CD14-positive monocyte (primary cell): ENCODE measurements at regions not wholly inside any gene's neighbourhood (a gene's known extent, or its start where the extent isn't known, plus 50 kb on each side); places are given as distances from the start of the nearest gene placed in this dataset.

Source experiments
- DNase-seq, 3 donors: peaks; one replicate each; pipeline ENCODE4 v3.0.0-alpha.2; 2011 to 2022
- H2AFZ ChIP-seq: 2 replicates; pipeline ENCODE4 v1.6.0; 2012; ENCODE audit warnings: mild to moderate bottlenecking, low read depth, low read length, inconsistent platforms; ENCODE audit not compliant: insufficient read depth, poor library complexity, severe bottlenecking
- H3K27ac ChIP-seq, 2 donors: 1 replicate in 1 of 2; 2 replicates in 1 of 2; pipeline ENCODE4 v1.5.1; 2012 to 2013; ENCODE audit warnings: low read length in 2 of 2, control low read depth in 1 of 2, inconsistent platforms in 1 of 2, low read depth in 1 of 2, mild to moderate bottlenecking in 1 of 2
- H3K27me3 ChIP-seq, 2 donors: one replicate each; pipeline versions ENCODE4 v1.6.0 to v1.6.1; 2011 to 2013; ENCODE audit warnings: low read length in 2 of 2; ENCODE audit not compliant: control insufficient read depth in 2 of 2, insufficient read depth in 2 of 2
- H3K36me3 ChIP-seq, 2 donors: replicated peaks in 1 of 2; 1 replicate in 1 of 2; 2 replicates in 1 of 2; pipeline versions ENCODE4 v1.5.1 to v1.6.1; 2012 to 2013; ENCODE audit warnings: low read length in 2 of 2, control low read depth in 1 of 2, inconsistent platforms in 1 of 2, mild to moderate bottlenecking in 1 of 2; ENCODE audit not compliant: insufficient read depth in 2 of 2, control insufficient read depth in 1 of 2
- H3K4me1 ChIP-seq, 2 donors: 1 replicate in 1 of 2; 2 replicates in 1 of 2; pipeline versions ENCODE4 v1.5.1 to v1.6.1; 2012 to 2013; ENCODE audit warnings: low read length in 2 of 2, control low read depth in 1 of 2, inconsistent platforms in 1 of 2, mild to moderate bottlenecking in 1 of 2, moderate library complexity in 1 of 2; ENCODE audit not compliant: insufficient read depth in 2 of 2, control insufficient read depth in 1 of 2
- H3K4me2 ChIP-seq: replicated peaks from 2 replicates; pipeline ENCODE3; 2012; ENCODE audit warnings: low read length, moderate library complexity, mild to moderate bottlenecking; ENCODE audit not compliant: poor library complexity, severe bottlenecking; ENCODE audit errors: extremely low read depth
- H3K4me3 ChIP-seq, 3 experiments: fragments of 200-600 bp in 1 of 3; sonication (generic) in 1 of 3; replicated peaks in 1 of 3; 1 replicate in 2 of 3; 2 replicates in 1 of 3; pipeline ENCODE4 v1.5.1; 2011 to 2013; ENCODE audit warnings: low read length in 3 of 3, mild to moderate bottlenecking in 3 of 3, control low read depth in 2 of 3, low read depth in 2 of 3, inconsistent platforms in 1 of 3, moderate library complexity in 1 of 3
- H3K79me2 ChIP-seq: 2 replicates; pipeline ENCODE4 v1.6.0; 2012; ENCODE audit warnings: mild to moderate bottlenecking, control low read depth, inconsistent platforms, low read length, moderate library complexity; ENCODE audit not compliant: insufficient read depth
- H3K9ac ChIP-seq: 2 replicates; pipeline ENCODE4 v1.6.0; 2017; ENCODE audit warnings: low read length, mild to moderate bottlenecking; ENCODE audit not compliant: insufficient read depth, poor library complexity, severe bottlenecking
- H3K9me3 ChIP-seq, 2 donors: replicated peaks in 1 of 2; 1 replicate in 1 of 2; 2 replicates in 1 of 2; pipeline versions ENCODE4 v1.5.1 to v1.6.1; 2012 to 2013; ENCODE audit warnings: low read length in 2 of 2, control low read depth in 1 of 2; ENCODE audit not compliant: control insufficient read depth in 1 of 2, insufficient read depth in 1 of 2
- H4K20me1 ChIP-seq: 2 replicates; pipeline ENCODE4 v1.6.0; 2012; ENCODE audit warnings: mild to moderate bottlenecking, low read length, control low read depth, moderate library complexity; ENCODE audit not compliant: insufficient read depth
- H3K27ac Mint-ChIP-seq, 7 donors: one replicate each; pipeline ENCODE4 v1.8.0; 2020; ENCODE audit warnings: mild to moderate bottlenecking in 7 of 7, mixed read lengths in 7 of 7, moderate library complexity in 6 of 7, inconsistent platforms in 2 of 7
- H3K27me3 Mint-ChIP-seq, 3 donors: one replicate each; pipeline ENCODE4 v1.8.0; 2021 to 2022; ENCODE audit warnings: low read depth in 3 of 3, mild to moderate bottlenecking in 3 of 3, mixed read lengths in 3 of 3, moderate library complexity in 3 of 3, inconsistent platforms in 1 of 3
- H3K36me3 Mint-ChIP-seq, 2 donors: one replicate each; pipeline ENCODE4 v1.8.0; 2020; ENCODE audit warnings: mixed read lengths in 2 of 2, inconsistent platforms in 1 of 2, mild to moderate bottlenecking in 1 of 2
- H3K4me1 Mint-ChIP-seq: one replicate; pipeline ENCODE4 v1.8.0; 2020; ENCODE audit warnings: mild to moderate bottlenecking, mixed read lengths
- H3K4me3 Mint-ChIP-seq, 2 donors: one replicate each; pipeline ENCODE4 v1.8.0; 2020; ENCODE audit warnings: mild to moderate bottlenecking in 2 of 2, mixed read lengths in 2 of 2, moderate library complexity in 1 of 2
- H3K9me3 Mint-ChIP-seq, 7 donors: one replicate each; pipeline ENCODE4 v1.8.0; 2020 to 2022; ENCODE audit warnings: mixed read lengths in 7 of 7, mild to moderate bottlenecking in 6 of 7, moderate library complexity in 6 of 7, inconsistent platforms in 2 of 7
- CTCF ChIP-seq: fragments of 200-600 bp; IDR thresholded peaks from one replicate; pipeline ENCODE4 v1.8.0; 2022; ENCODE audit warnings: antibody characterized with exemption, mild to moderate bottlenecking
- WGBS: methylation state at CpG from one replicate; pipeline ENCODE4 v1.1.5; 2013; ENCODE audit warnings: missing lambda C conversion rate; ENCODE audit not compliant: insufficient coverage; 5-methylcytosine and 5-hydroxymethylcytosine counted together
- intact Hi-C, 2 donors: fragments of 100-400 bp; cut with micrococcal nuclease; formaldehyde crosslinking; loops; one replicate each; pipeline versions ENCODE4 v1.15.0 to v1.15.1; 2023

GRCh38 chr10:24136070-24136469, 72.9 kb upstream of the KIAA1217 start:
- H3K36me3 ChIP-seq: no peaks in the 10 kb centered on the region
- TF ChIP-seq CTCF: no peak
- no peak overlapping the region for H2AFZ ChIP-seq
- no peak overlapping the region for H3K4me3 ChIP-seq
- WGBS: 0% methylated on average over 1 of the region's 4 CpGs
- Mint-ChIP-seq H3K4me1 (no peaks in the 10 kb centered on the region), H3K27me3 (peaks cover 0 to 3% (median 2%) of the 10 kb centered on the region in 3 donors), H3K4me3 (no peak overlapping the region), H3K27ac (no peak overlapping the region), H3K9me3 (peaks cover 3 to 13% (median 6%) of the 10 kb centered on the region in 7 donors), H3K36me3 (no peaks in the 10 kb centered on the region)
- H4K20me1 ChIP-seq: no peaks in the 10 kb centered on the region
- no peak for DNase-seq
- H3K27me3 ChIP-seq: no peaks in the 10 kb centered on the region
- H3K4me2 ChIP-seq: no peak overlapping the region
- no peaks in the 10 kb centered on the region for H3K79me2 ChIP-seq
- H3K27ac ChIP-seq: no peak overlapping the region
- H3K9me3 ChIP-seq: no peaks in the 10 kb centered on the region
- intact Hi-C loops: no loop called here
- H3K9ac ChIP-seq: no peak overlapping the region
- no peaks in the 10 kb centered on the region for H3K4me1 ChIP-seq

- no peak overlapping the region for H3K4me3 Mint-ChIP-seq
- H3K27me3 Mint-ChIP-seq: peaks cover 1 to 2% (median 1%) of the 10 kb centered on the region in 3 donors
- Histone ChIP-seq H3K4me1 (no peaks in the 10 kb centered on the region), H2AFZ (no peak overlapping the region), H3K79me2 (no peaks in the 10 kb centered on the region), H3K4me2 (no peak overlapping the region), H3K27ac (no peak overlapping the region), H3K9ac (no peak overlapping the region), H3K27me3 (no peaks in the 10 kb centered on the region), H4K20me1 (no peaks in the 10 kb centered on the region), H3K9me3 (peaks cover 0 to 6% of the 10 kb centered on the region in 2 donors), H3K36me3 (no peaks in the 10 kb centered on the region), H3K4me3 (no peak overlapping the region)
- 87% methylated on average over 5 of the region's 6 CpGs for WGBS
- peaks cover 0 to 22% (median 6%) of the 10 kb centered on the region in 7 donors for H3K9me3 Mint-ChIP-seq
- H3K36me3 Mint-ChIP-seq: no peaks in the 10 kb centered on the region
- no peak for TF ChIP-seq CTCF
- H3K27ac Mint-ChIP-seq: no peak overlapping the region
- no peaks in the 10 kb centered on the region for H3K4me1 Mint-ChIP-seq
- DNase-seq: no peak
- intact Hi-C loops: no loop called here
Measured at GRCh38 chr10:24147321-24147720, 61.6 kb upstream of the KIAA1217 start.
